ENCODE measurements at regions not wholly inside any gene's neighbourhood (a gene's known extent, or its start where the extent isn't known, plus 50 kb on each side); places are given as distances from the start of the nearest gene placed in this dataset.

- TF ChIP-seq, protein P1, sequence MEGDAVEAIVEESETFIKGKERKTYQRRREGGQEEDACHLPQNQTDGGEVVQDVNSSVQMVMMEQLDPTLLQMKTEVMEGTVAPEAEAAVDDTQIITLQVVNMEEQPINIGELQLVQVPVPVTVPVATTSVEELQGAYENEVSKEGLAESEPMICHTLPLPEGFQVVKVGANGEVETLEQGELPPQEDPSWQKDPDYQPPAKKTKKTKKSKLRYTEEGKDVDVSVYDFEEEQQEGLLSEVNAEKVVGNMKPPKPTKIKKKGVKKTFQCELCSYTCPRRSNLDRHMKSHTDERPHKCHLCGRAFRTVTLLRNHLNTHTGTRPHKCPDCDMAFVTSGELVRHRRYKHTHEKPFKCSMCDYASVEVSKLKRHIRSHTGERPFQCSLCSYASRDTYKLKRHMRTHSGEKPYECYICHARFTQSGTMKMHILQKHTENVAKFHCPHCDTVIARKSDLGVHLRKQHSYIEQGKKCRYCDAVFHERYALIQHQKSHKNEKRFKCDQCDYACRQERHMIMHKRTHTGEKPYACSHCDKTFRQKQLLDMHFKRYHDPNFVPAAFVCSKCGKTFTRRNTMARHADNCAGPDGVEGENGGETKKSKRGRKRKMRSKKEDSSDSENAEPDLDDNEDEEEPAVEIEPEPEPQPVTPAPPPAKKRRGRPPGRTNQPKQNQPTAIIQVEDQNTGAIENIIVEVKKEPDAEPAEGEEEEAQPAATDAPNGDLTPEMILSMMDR (IDR thresholded peaks at IDR 0.05): no peak
- no peaks in the 10 kb centered on the region for H3K4me1 ChIP-seq
- no peak overlapping the region for H2AFZ ChIP-seq
- no peaks in the 10 kb centered on the region for H3K79me2 ChIP-seq
- no peak overlapping the region for H3K4me3 ChIP-seq (ENCODE audit: low read depth, low read length)
- H3K4me2 ChIP-seq (ENCODE audit: low read length): no peak overlapping the region
- H3K9me3 ChIP-seq (ENCODE audit: control insufficient read depth, low read length): no peaks in the 10 kb centered on the region
- H3K9ac ChIP-seq: no peak overlapping the region
- H3K36me3 ChIP-seq (ENCODE audit: control insufficient read depth, insufficient read depth, low read length): no peaks in the 10 kb centered on the region
- no peak overlapping the region for H3K27ac ChIP-seq
- H3K27me3 ChIP-seq (ENCODE audit: control insufficient read depth, insufficient read depth, low read length): no peaks in the 10 kb centered on the region
Measured at GRCh38 chr6:27582928-27583725, 110.2 kb upstream of the ZNF184 start.

DNA sequence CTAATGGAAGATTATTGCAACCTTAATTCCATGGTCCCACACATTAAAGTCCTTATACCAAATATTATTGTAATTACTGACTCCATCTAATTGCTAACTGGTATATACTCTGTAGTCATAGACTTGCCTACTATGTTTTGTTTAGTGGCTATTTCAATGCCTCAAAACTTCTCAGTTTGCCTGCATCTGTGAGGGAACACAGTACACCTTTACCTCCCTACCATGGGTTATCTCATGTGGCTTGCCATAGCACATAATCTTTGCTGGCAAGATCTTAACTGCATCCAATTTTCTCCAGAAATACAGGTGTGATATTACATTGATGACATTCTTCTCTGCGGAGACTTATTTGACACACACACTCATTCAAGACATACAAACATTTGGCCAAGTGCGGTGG is 107.1 kb upstream of the ZNF184 start:
- TF ChIP-seq, protein P1 (IDR thresholded peaks at IDR 0.05): no peak
- Histone ChIP-seq H3K27ac (no peak overlapping the region), H3K79me2 (no peaks in the 10 kb centered on the region), H3K36me3 (ENCODE audit: control insufficient read depth, insufficient read depth, low read length) (no peaks in the 10 kb centered on the region), H2AFZ (no peak overlapping the region), H3K27me3 (ENCODE audit: control insufficient read depth, insufficient read depth, low read length) (no peaks in the 10 kb centered on the region), H3K4me3 (ENCODE audit: low read depth, low read length) (no peak overlapping the region), H3K9ac (no peak overlapping the region), H3K4me1 (no peaks in the 10 kb centered on the region), H3K9me3 (ENCODE audit: control insufficient read depth, low read length) (no peaks in the 10 kb centered on the region), H3K4me2 (ENCODE audit: low read length) (no peak overlapping the region)

DNA sequence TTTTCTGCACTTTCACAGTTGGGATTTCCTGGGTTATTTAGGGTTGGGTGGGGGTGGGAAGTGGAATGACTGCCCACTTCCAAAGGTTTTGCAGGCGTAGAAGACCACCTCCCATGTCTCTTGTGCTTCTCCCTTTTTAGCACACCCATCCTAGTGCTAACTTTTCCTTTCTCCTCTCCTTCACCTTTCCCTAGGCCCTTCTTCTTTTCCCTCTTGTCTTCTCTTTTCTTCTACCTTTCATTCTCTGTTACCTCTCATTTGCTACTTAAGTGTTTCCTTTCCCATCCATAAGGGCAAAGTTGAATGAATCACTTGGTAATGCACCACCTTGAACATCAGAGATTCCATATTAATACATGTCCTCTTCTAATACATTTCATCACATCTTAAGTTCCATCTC is 105.0 kb upstream of the ZNF184 start:
- H3K9me3 ChIP-seq (ENCODE audit: control insufficient read depth, low read length): no peaks in the 10 kb centered on the region

DNA sequence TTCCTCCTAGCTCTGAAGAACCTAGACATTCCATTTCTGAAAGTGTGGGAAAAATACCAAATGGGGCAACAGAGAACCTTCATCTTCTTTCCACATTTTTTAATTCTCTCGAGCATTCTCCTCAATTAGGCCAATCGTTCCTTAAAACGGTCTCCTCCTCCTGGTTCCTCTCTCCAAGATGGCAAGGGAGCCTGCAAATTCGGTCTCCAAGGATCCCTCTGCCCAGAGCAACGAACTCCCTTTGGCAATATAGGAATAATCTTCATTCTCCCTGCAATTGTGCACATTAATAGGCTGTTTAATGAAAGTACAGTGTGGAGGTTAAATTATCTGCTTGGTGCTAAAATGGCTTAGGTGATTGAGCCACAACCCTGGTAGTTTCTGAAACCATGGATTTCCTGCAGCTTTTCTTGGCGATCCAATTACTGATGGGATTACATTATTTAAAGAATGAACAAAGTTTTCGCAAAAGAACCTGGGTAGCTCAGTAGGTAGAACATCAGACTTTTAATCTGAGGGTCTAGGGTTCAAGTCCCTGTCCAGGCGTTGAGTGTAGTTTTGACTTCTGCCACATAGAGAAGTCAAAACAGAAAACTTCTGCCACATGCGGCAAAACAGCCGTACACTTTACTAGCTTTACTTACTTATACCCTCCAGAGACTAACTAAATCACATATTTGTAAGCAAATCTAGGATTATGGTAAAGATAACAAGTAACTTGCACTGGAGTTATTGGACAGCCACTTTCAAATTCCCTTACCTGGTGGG is 102.9 kb upstream of the ZNF184 start:
- TF ChIP-seq, protein P1 (IDR thresholded peaks at IDR 0.05): no peak
- H3K4me3 ChIP-seq (ENCODE audit: low read depth, low read length): no peak overlapping the region
- H3K36me3 ChIP-seq (ENCODE audit: control insufficient read depth, insufficient read depth, low read length): no peaks in the 10 kb centered on the region
- H3K27ac ChIP-seq: no peak overlapping the region
- no peak overlapping the region for H3K4me2 ChIP-seq (ENCODE audit: low read length)
- no peak overlapping the region for H3K9ac ChIP-seq
- no peaks in the 10 kb centered on the region for H3K79me2 ChIP-seq
- H3K9me3 ChIP-seq (ENCODE audit: control insufficient read depth, low read length): no peaks in the 10 kb centered on the region
- H2AFZ ChIP-seq: no peak overlapping the region
- no peaks in the 10 kb centered on the region for H3K27me3 ChIP-seq (ENCODE audit: control insufficient read depth, insufficient read depth, low read length)
- H3K4me1 ChIP-seq: no peaks in the 10 kb centered on the region

More for the DNA sequence above, 105.0 kb upstream of the ZNF184 start:
- TF ChIP-seq, protein P1 (IDR thresholded peaks at IDR 0.05): no peak
- no peak overlapping the region for H3K4me3 ChIP-seq (ENCODE audit: low read depth, low read length)
- H3K27ac ChIP-seq: no peak overlapping the region
- H3K4me1 ChIP-seq: no peaks in the 10 kb centered on the region
- no peaks in the 10 kb centered on the region for H3K79me2 ChIP-seq
- H3K27me3 ChIP-seq (ENCODE audit: control insufficient read depth, insufficient read depth, low read length): no peaks in the 10 kb centered on the region
- no peak overlapping the region for H2AFZ ChIP-seq
- H3K9ac ChIP-seq: no peak overlapping the region
- no peak overlapping the region for H3K4me2 ChIP-seq (ENCODE audit: low read length)
- H3K36me3 ChIP-seq (ENCODE audit: control insufficient read depth, insufficient read depth, low read length): no peaks in the 10 kb centered on the region
